ENCODE measurements at regions not wholly inside any gene's neighbourhood (a gene's known extent, or its start where the extent isn't known, plus 50 kb on each side); places are given as distances from the start of the nearest gene placed in this dataset.

- H3K27me3 ChIP-seq (replicated peaks; ENCODE audit: insufficient read depth): no peaks in the 10 kb centered on the region
- no peaks in the 10 kb centered on the region for H3K4me1 ChIP-seq (ENCODE audit: control insufficient read depth in 1 of 2, low read depth in 2 of 2)
- ATAC-seq (ENCODE audit: insufficient number of reproducible peaks, low FRiP score, low read depth): no peak
- no peaks in the 10 kb centered on the region for H3K36me3 ChIP-seq
- H3K27ac ChIP-seq: no peak overlapping the region
- no peaks in the 10 kb centered on the region for H3K9me3 ChIP-seq
- no peak overlapping the region for H3K4me3 ChIP-seq
- TF ChIP-seq, protein P1, sequence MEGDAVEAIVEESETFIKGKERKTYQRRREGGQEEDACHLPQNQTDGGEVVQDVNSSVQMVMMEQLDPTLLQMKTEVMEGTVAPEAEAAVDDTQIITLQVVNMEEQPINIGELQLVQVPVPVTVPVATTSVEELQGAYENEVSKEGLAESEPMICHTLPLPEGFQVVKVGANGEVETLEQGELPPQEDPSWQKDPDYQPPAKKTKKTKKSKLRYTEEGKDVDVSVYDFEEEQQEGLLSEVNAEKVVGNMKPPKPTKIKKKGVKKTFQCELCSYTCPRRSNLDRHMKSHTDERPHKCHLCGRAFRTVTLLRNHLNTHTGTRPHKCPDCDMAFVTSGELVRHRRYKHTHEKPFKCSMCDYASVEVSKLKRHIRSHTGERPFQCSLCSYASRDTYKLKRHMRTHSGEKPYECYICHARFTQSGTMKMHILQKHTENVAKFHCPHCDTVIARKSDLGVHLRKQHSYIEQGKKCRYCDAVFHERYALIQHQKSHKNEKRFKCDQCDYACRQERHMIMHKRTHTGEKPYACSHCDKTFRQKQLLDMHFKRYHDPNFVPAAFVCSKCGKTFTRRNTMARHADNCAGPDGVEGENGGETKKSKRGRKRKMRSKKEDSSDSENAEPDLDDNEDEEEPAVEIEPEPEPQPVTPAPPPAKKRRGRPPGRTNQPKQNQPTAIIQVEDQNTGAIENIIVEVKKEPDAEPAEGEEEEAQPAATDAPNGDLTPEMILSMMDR (IDR thresholded peaks at IDR 0.05): no peak
- no peak for DNase-seq (ENCODE audit: low spot score)
These were observed 82.9 kb upstream of the THY1 start for GRCh38 chr11:119505861-119506260.

DNA sequence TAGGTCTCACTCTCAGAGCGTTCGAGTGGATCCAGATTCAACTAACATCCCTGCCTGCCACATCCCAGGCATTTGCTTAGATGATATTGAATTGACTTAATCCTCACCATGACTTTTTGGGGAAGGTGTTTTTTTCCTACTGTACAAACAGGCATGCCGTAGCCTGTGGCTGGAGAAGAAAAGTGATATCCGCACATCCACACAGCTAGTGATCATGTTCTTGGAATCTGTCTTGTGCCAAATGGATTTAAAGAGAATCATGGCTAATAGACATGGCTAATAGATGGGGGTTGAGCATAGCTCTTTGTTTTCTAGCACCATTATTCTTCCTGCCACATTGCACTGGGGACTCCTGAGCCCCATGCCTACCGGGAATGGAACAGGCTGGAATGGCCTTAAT lies 82.1 kb upstream of the THY1 start:
- H3K36me3 ChIP-seq: no peaks in the 10 kb centered on the region
- TF ChIP-seq, protein P1 (IDR thresholded peaks at IDR 0.05): no peak
- DNase-seq (ENCODE audit: low spot score) (no peak), ATAC-seq (ENCODE audit: insufficient number of reproducible peaks, low FRiP score, low read depth) (no peak)
- no peaks in the 10 kb centered on the region for H3K4me1 ChIP-seq (ENCODE audit: control insufficient read depth in 1 of 2, low read depth in 2 of 2)
- H3K4me3 ChIP-seq: no peak overlapping the region
- no peaks in the 10 kb centered on the region for H3K27me3 ChIP-seq (replicated peaks; ENCODE audit: insufficient read depth)
- H3K9me3 ChIP-seq: no peaks in the 10 kb centered on the region
- H3K27ac ChIP-seq: no peak overlapping the region

- ATAC-seq (ENCODE audit: insufficient number of reproducible peaks, low FRiP score, low read depth) (no peak), DNase-seq (ENCODE audit: low spot score) (no peak)
- no peaks in the 10 kb centered on the region for H3K36me3 ChIP-seq
- no peak overlapping the region for H3K27ac ChIP-seq
- H3K4me3 ChIP-seq: no peak overlapping the region
- H3K9me3 ChIP-seq: no peaks in the 10 kb centered on the region
- no peaks in the 10 kb centered on the region for H3K4me1 ChIP-seq (ENCODE audit: control insufficient read depth in 1 of 2, low read depth in 2 of 2)
- no peaks in the 10 kb centered on the region for H3K27me3 ChIP-seq (replicated peaks; ENCODE audit: insufficient read depth)
- TF ChIP-seq, protein P1 (IDR thresholded peaks at IDR 0.05): no peak
These were observed 81.4 kb upstream of the THY1 start for GRCh38 chr11:119504371-119504770.

DNA sequence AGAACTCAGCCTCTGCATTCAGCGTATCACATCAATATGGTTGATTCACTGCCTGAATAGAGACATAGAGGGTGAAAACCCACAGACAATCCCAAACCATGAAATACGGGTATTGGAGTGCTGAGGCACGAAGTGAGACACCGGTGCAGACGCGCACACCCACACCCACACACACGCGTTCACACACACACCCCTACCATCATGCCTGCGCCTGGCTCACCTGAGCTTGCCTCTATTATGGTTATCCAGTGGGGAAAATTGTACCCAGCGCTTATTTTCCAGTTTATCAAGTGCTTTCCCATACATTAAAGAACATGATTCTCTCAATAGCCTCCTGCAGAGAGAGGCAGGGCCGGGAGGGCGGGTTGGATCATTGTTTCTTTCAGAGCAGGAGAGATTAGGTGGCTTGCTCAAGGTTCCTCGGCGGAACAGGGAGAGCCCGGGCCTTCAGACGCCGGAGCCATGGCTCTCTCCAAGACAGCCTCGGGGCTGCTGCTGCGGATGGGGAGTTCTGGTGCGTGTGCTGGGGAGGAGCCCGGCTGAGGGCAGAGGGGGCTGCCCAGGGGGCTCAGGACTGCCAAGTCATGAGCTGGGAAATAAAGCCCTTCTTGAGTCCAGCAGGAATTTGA lies 78.9 kb upstream of the THY1 start:
- H3K36me3 ChIP-seq: no peaks in the 10 kb centered on the region
- H3K4me3 ChIP-seq: no peak overlapping the region
- DNase-seq (ENCODE audit: low spot score): no peak
- no peak overlapping the region for H3K27ac ChIP-seq
- no peak for ATAC-seq (ENCODE audit: insufficient number of reproducible peaks, low FRiP score, low read depth)
- H3K9me3 ChIP-seq: no peaks in the 10 kb centered on the region
- TF ChIP-seq, protein P1 (IDR thresholded peaks at IDR 0.05): no peak
- H3K27me3 ChIP-seq (replicated peaks; ENCODE audit: insufficient read depth): no peaks in the 10 kb centered on the region
- H3K4me1 ChIP-seq (ENCODE audit: control insufficient read depth in 1 of 2, low read depth in 2 of 2): no peaks in the 10 kb centered on the region

DNA sequence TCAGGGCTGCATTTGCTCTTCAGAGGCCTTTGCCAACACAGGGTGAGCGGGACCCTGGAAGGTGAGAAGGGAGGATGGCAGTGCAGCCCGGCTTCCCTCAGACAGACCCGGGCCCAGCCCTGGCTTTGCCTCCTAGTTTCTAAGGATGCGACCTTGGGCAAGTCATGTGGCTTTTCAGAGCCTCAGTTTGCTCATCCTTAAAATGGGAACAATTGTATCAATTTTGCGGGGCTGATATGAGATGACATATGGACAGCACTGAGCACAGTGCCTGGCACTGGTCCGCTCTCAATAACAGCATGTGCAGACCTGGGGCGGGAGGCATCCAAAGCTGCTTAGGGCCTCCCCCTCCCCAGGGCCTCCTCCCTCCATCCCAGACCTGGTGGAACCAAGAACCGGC lies 74.7 kb upstream of the THY1 start:
- no peak for ATAC-seq (ENCODE audit: insufficient number of reproducible peaks, low FRiP score, low read depth)
- DNase-seq (ENCODE audit: low spot score): no peak
- Histone ChIP-seq H3K9me3 (no peaks in the 10 kb centered on the region), H3K27me3 (replicated peaks; ENCODE audit: insufficient read depth) (no peaks in the 10 kb centered on the region), H3K4me1 (ENCODE audit: control insufficient read depth in 1 of 2, low read depth in 2 of 2) (no peaks in the 10 kb centered on the region), H3K36me3 (no peaks in the 10 kb centered on the region), H3K27ac (no peak overlapping the region), H3K4me3 (no peak overlapping the region)
- TF ChIP-seq, protein P1 (IDR thresholded peaks at IDR 0.05): no peak
